ENCODE measurements at regions not wholly inside any gene's neighbourhood (a gene's known extent, or its start where the extent isn't known, plus 50 kb on each side); places are given as distances from the start of the nearest gene placed in this dataset.

DNA sequence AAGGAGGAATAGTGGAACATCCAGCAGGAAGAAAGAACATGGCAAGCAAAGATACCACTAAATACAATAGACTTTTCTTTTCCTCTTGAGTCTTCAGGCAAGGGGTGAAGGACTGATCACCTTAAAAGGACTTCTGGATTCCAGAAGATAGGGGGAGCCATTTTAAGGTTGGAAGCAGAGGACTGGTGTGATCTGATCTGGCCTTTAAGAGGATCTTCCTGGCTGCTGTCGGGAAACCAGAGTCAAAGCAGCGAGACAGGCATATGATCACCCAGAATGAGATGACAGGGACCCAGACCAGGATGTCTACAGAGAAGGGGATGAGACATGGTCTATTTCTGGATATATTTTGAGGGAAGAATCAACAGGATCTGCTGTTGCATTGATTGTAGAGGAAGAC lies 558.0 kb downstream of the STK39 start:
- TF ChIP-seq, protein P1, sequence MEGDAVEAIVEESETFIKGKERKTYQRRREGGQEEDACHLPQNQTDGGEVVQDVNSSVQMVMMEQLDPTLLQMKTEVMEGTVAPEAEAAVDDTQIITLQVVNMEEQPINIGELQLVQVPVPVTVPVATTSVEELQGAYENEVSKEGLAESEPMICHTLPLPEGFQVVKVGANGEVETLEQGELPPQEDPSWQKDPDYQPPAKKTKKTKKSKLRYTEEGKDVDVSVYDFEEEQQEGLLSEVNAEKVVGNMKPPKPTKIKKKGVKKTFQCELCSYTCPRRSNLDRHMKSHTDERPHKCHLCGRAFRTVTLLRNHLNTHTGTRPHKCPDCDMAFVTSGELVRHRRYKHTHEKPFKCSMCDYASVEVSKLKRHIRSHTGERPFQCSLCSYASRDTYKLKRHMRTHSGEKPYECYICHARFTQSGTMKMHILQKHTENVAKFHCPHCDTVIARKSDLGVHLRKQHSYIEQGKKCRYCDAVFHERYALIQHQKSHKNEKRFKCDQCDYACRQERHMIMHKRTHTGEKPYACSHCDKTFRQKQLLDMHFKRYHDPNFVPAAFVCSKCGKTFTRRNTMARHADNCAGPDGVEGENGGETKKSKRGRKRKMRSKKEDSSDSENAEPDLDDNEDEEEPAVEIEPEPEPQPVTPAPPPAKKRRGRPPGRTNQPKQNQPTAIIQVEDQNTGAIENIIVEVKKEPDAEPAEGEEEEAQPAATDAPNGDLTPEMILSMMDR (IDR thresholded peaks at IDR 0.05; ENCODE audit: insufficient read depth, low read depth, low read length, missing control alignments) = no peak
- peak; percentile 9 for DNase-seq (ENCODE audit: low read depth)
- no peak overlapping the region for H3K4me3 ChIP-seq (ENCODE audit: low read depth, low read length)

DNA sequence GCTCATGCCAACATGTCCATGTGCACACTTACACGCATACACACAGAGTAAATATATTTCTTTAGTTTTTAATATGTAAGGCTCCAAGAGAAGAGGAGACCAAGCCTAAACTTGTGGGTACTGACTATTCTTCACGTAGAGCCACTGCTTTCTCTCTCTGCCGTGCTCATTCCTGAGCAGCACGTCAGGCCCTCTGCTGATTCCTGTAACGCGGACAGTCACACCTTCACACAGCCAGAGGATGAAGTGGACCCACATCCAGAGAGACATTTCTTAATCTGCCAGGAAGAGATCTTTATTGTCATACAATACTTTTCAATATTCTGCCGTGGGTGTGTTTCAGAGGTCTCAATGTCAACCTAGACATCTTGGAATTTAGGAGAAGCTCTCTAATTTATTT lies 560.7 kb downstream of the STK39 start:
- DNase-seq (ENCODE audit: low read depth) = no peak
- H3K4me3 ChIP-seq (ENCODE audit: low read depth, low read length) = no peak overlapping the region
- TF ChIP-seq, protein P1 (IDR thresholded peaks at IDR 0.05; ENCODE audit: insufficient read depth, low read depth, low read length, missing control alignments) = no peak

DNA sequence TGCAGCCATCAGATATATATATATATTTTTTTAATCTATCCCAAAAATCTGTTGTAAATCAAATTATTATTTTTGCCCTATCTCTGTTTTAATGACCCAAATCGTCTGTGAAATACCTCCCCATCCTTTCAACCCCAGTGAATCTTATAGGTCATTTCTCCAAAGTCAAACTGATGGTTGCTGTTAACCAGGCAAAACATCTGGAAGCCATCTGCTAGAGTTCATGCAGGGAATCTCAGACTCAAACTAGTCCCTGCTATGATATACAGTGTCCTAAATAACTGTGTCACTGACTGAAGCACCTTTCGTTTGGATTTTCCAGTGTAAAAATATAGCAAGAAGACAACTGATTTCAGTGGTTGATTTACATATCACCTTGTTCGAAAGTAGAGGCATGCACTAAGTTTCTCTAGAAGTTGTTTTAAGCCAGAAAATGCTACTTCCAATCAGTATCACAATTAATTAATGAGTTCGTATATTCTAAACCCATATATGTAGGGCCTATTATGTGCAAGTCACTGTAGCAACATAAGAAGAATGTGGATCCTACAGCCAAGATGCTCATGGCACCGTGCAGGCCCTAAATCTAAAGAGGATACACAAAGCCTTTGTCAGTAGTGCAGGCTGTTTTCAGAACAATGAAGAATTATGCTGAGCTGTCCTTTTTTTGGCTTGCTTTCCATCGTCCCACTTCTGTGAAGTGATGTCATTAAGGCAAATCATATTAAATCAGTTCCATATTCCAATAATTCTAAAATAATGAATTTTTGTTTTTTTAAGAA lies 566.0 kb downstream of the STK39 start:
- no peak overlapping the region for H3K4me3 ChIP-seq (ENCODE audit: low read depth, low read length)
- TF ChIP-seq, protein P1 (IDR thresholded peaks at IDR 0.05; ENCODE audit: insufficient read depth, low read depth, low read length, missing control alignments) = no peak
- no peak for DNase-seq (ENCODE audit: low read depth)

DNA sequence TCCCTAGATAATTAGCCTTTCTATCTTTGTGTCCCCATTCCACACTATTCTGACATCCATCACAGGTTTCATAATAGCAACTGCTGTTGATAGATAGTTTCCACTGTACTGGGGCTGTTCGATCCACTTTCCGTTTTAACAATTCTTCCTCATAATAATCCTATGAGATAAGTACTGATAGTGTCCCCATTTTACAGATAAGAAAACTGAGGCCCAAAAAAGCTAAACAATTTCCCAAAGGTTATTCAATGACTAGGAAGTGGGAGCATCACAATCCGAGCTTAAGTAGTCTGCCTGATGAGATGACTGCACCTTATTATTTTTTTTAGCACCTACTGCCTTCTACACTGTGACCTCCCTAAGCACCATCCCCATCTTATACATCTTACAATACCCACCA lies 569.2 kb downstream of the STK39 start:
- TF ChIP-seq, protein P1 (IDR thresholded peaks at IDR 0.05; ENCODE audit: insufficient read depth, low read depth, low read length, missing control alignments) = no peak
- H3K4me3 ChIP-seq (ENCODE audit: low read depth, low read length) = no peak overlapping the region
- no peak for DNase-seq (ENCODE audit: low read depth)

DNA sequence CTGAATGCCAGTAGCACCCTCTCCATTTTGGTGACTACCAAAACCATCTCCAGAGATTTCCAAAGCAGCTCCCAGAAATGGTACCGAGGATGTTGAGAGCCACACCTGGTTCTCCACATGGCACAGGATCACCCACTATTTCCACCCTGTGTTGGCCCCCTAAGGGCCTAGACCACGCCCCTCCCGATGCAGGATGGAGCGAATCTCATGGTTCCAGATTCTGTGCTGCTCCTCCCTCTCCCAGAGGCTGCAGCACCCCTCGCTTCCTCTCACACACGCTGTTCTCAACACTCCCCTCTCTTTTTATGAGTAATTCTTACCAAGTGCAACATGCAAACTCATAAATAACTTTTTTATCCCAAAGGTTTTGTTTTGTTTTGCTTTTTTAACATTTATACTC lies 571.5 kb downstream of the STK39 start:
- DNase-seq (ENCODE audit: low read depth) = no peak
- TF ChIP-seq, protein P1 (IDR thresholded peaks at IDR 0.05; ENCODE audit: insufficient read depth, low read depth, low read length, missing control alignments) = no peak
- H3K4me3 ChIP-seq (ENCODE audit: low read depth, low read length) = no peak overlapping the region

DNA sequence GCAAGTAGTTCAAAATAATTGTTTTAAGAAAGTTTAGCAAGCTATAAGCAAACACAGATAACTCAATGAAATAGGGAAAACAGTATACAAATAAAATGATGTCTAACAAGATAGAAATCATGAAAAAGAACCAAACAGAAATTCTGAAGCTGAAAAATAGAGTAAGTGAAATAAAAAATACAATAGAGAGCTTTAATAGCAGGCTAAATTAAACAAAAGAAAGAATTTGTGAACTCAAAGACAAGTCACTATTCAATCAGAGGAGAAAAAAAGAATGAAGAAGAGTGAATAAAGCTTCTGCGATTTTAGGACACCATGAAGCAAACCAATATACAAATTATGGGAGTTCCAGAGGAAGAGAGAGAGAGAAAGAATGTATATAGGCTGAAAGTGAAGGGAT lies 576.8 kb downstream of the STK39 start:
- TF ChIP-seq, protein P1 (IDR thresholded peaks at IDR 0.05; ENCODE audit: insufficient read depth, low read depth, low read length, missing control alignments) = no peak
- H3K4me3 ChIP-seq (ENCODE audit: low read depth, low read length) = no peak overlapping the region
- no peak for DNase-seq (ENCODE audit: low read depth)

DNA sequence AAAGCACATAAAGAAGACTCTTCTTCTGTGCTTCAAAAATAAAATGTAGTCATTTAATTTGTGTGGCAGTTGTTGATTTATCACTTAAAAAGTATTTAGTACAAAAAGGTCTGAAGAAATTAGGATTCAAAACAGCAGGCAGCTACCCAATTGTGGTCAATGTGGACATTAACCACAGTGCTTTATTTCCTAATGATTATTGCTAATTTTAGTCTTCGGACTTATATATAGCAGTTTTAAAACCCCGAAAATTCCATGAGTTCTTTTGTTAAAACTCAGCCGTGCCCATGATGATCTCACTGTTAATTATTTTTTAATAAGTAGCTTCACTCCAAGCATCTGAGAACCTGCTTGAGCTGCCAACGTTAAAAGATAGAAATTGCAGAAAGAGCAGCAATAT lies 594.3 kb downstream of the STK39 start:
- no peak for DNase-seq (ENCODE audit: low read depth)
- H3K4me3 ChIP-seq (ENCODE audit: low read depth, low read length) = no peak overlapping the region
- TF ChIP-seq, protein P1 (IDR thresholded peaks at IDR 0.05; ENCODE audit: insufficient read depth, low read depth, low read length, missing control alignments) = no peak
